NB4 (cell line): ENCODE measurements at regions not wholly inside any gene's neighbourhood (a gene's known extent, or its start where the extent isn't known, plus 50 kb on each side); places are given as distances from the start of the nearest gene placed in this dataset.
"Not testable (repeated sequence)": the region's sequence is repeated elsewhere in the genome, so short reads cannot be mapped to it uniquely, and the experiment has no call there.

Experiments
- DNase-seq: peaks from one replicate; pipeline ENCODE4 v3.0.0; 2010; ENCODE audit warnings: low read depth
- H3K4me3 ChIP-seq: one replicate; pipeline ENCODE4 v1.5.1; 2011; ENCODE audit warnings: mild to moderate bottlenecking, low read depth, low read length, moderate library complexity
- CTCF ChIP-seq: IDR thresholded peaks from one replicate; pipeline ENCODE4 v1.5.1; 2012; ENCODE audit warnings: low read depth, low read length
- MYC ChIP-seq: IDR thresholded peaks from 2 replicates; pipeline ENCODE4 v1.6.1; 2011; ENCODE audit warnings: low read depth, low read length
- POLR2A ChIP-seq: IDR thresholded peaks from 2 replicates; pipeline ENCODE4 v1.6.1; 2011; ENCODE audit warnings: mild to moderate bottlenecking; ENCODE audit not compliant: insufficient read length; ENCODE audit errors: extremely low read depth
- TF ChIP-seq, protein P1 (sequence below): IDR thresholded peaks from 2 replicates; pipeline ENCODE4 v1.6.1; 2011; ENCODE audit warnings: low read depth, low read length

DNA sequence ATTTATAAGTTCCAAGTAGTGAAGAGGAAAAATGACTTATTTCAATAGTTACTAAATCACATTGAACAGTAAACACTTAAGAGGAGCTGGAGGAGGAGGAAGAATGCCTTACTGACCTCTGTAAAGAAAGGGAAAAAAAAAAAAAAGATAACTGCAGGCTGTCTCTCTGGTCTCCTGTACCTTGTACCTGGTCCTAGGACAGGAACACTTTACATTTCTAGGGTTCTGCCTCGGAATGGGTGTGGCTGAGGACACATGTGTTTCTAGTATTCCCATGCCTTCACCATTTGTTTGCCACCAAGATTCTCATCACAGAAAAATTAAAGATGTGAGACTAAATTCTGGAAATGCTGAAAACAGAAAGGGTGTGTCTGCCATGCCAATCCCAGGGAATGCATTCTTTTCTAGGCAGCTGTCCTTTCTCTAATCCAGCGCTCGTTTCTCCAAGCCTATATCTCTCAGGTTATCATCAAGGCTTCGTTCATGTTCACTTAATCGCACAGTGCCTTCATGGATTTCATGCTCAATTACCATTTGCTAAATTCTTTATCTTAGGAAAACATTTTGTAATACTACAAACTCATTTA lies 1208.3 kb downstream of the OTOL1 start:
- TF ChIP-seq MYC (no peak), CTCF (no peak), POLR2A (no peak)
- TF ChIP-seq, protein P1, sequence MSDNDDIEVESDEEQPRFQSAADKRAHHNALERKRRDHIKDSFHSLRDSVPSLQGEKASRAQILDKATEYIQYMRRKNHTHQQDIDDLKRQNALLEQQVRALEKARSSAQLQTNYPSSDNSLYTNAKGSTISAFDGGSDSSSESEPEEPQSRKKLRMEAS = no peak
- DNase-seq = no peak
- H3K4me3 ChIP-seq = no peak overlapping the region

GRCh38 chr3:162708394-162708793 lies 1211.8 kb downstream of the OTOL1 start:
- not testable (repeated sequence) for DNase-seq, H3K4me3 ChIP-seq

DNA sequence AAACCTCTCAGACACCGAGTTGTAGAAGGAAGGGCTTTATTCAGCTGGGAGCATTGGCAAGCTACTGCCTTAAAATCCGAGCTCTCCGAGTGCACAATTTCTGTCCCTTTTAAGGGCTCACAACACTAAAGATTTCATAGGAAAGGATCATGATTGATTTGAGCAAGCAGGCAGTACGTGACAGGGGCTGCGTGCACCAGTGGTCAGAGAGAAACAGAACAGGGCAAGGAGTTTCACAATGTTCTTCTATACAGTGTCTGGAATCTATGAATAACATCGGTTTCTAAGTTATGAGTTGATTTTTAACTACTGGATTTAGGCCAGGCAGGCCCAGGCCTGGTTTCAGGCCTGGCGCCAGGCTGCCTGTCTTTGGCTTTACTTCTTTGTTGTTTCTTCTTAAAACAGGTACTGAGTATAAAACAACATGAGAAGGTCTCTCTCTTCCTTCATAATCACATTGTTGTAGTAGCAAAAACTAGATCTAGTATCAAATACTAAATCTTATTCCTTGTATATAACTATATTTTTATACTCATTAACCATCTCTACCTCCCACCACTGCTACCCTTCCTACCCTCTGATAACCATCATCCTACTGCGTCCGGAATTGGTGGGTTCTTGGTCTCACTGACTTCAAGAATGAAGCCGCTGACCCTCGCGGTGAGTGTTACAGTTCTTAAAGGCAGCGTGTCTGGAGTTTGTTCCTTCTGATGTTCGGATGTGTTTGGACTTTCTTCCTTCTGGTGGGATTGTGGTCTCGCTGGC lies 1212.5 kb downstream of the OTOL1 start:
- not testable (repeated sequence) for DNase-seq, H3K4me3 ChIP-seq

GRCh38 chr3:162710332-162711112 lies 1213.9 kb downstream of the OTOL1 start:
- no peak for DNase-seq
- TF ChIP-seq, protein P1 = no peak
- TF ChIP-seq CTCF (no peak), POLR2A (no peak), MYC (no peak)

DNA sequence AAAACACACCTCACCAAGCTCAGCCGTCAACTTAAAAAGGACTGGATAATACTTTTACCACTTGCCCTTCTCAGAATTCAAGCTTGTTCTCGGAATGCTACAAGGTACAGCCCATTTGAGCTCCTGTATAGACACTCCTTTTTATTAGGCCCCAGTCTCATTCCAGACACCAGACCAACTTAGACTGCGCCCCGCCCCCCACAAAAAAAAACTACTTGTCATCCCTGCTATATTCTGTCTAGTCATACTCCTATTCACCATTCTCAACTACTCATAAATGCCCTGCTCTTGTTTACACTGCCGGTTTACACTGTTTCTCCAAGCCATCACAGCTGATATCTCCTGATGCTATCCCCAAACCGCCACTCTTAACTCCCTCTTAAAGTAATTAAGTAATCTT lies 1220.5 kb downstream of the OTOL1 start:
- not testable (repeated sequence) for H3K4me3 ChIP-seq, DNase-seq

More at GRCh38 chr3:162710332-162711112, 1213.9 kb downstream of the OTOL1 start:
- no peak overlapping the region for H3K4me3 ChIP-seq

DNA sequence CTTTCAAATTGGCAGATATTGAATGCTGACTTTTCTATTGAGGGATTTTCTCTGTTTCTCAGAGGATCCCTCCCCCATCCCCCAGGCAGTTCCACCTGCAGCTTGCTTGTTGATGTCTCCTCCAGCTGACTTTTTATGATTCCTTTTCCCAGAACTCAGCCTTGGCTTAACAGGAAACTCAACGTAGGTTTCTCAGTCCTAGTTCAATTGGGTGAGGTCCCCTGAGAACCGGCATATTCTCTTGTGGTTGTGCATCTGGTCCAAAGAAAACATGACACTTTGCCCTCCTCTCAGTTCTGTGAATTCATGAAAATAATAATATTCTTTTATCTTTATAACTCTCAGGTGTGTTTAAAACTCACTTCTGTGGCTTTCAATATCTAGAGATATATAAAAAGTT lies 1222.1 kb downstream of the OTOL1 start:
- H3K4me3 ChIP-seq = no peak overlapping the region
- TF ChIP-seq CTCF = no peak
- TF ChIP-seq MYC = no peak
- no peak for TF ChIP-seq POLR2A
- TF ChIP-seq, protein P1 = no peak
- no peak for DNase-seq

- DNase-seq = no peak
- no peak for TF ChIP-seq CTCF
- no peak for TF ChIP-seq POLR2A
- TF ChIP-seq, protein P1 = no peak
- TF ChIP-seq MYC = no peak
- H3K4me3 ChIP-seq = no peak overlapping the region
These were observed 1223.2 kb downstream of the OTOL1 start for GRCh38 chr3:162719684-162720341.
